Neural cell (in vitro differentiated cells): ENCODE measurements at regions not wholly inside any gene's neighbourhood (a gene's known extent, or its start where the extent isn't known, plus 50 kb on each side); places are given as distances from the start of the nearest gene placed in this dataset.

Experiments used
- H2AFZ ChIP-seq: fragments of 200-600, 300-800 bp; sonication (generic), shearing (Covaris generic); 2 replicates; pipeline ENCODE4 v1.6.0; 2014; ENCODE audit warnings: low read depth, mild to moderate bottlenecking, antibody characterized with exemption, low read length, moderate library complexity
- H3F3A ChIP-seq: fragments of 200-600 bp; shearing (Covaris generic); 2 replicates; pipeline ENCODE4 v1.6.1; 2016; ENCODE audit warnings: mild to moderate bottlenecking, moderate library complexity, mixed read lengths, antibody characterized with exemption, low read length; ENCODE audit not compliant: insufficient read depth, poor library complexity, severe bottlenecking
- H3K27ac ChIP-seq: fragments of 200-600, 300-800 bp; sonication (generic), shearing (Covaris generic); 2 replicates; pipeline ENCODE4 v1.5.1; 2014; ENCODE audit warnings: mild to moderate bottlenecking, low read length, moderate library complexity
- H3K27me3 ChIP-seq: fragments of 300-800, 200-600 bp; sonication (generic), shearing (Covaris generic); 2 replicates; pipeline ENCODE4 v1.6.0; 2014; ENCODE audit warnings: mild to moderate bottlenecking, low read depth, low read length, moderate library complexity; ENCODE audit not compliant: insufficient read depth
- H3K36me3 ChIP-seq: fragments of 300-800, 200-600 bp; sonication (generic), shearing (Covaris generic); 2 replicates; pipeline ENCODE4 v1.5.1; 2014; ENCODE audit warnings: mild to moderate bottlenecking, antibody characterized with exemption, low read length, moderate library complexity; ENCODE audit not compliant: insufficient read depth
- H3K4me2 ChIP-seq: fragments of 300-800, 200-600 bp; sonication (generic), shearing (Covaris generic); 2 replicates; pipeline ENCODE4 v1.6.0; 2014; ENCODE audit warnings: mild to moderate bottlenecking, low read length
- H3K4me3 ChIP-seq: fragments of 300-800, 200-600 bp; sonication (generic), shearing (Covaris generic); 2 replicates; pipeline ENCODE4 v1.5.1; 2014; ENCODE audit warnings: mild to moderate bottlenecking, low read length, moderate library complexity
- H3K79me2 ChIP-seq: fragments of 200-600 bp; shearing (Covaris generic); replicated peaks from 2 replicates; pipeline ENCODE4 v1.6.0; 2014; ENCODE audit warnings: mild to moderate bottlenecking, low read length, moderate library complexity; ENCODE audit not compliant: insufficient read depth
- H3K9ac ChIP-seq: fragments of 300-800, 200-600 bp; sonication (generic), shearing (Covaris generic); 2 replicates; pipeline ENCODE4 v1.6.1; 2016; ENCODE audit warnings: mild to moderate bottlenecking, low read length, mixed read lengths
- H3K9me2 ChIP-seq: fragments of 200-600 bp; shearing (Covaris generic); 2 replicates; pipeline ENCODE4 v1.6.1; 2016; ENCODE audit warnings: mild to moderate bottlenecking, low read length, mixed read lengths; ENCODE audit not compliant: insufficient read depth
- H3K9me3 ChIP-seq: fragments of 200-600, 300-800 bp; sonication (generic), shearing (Covaris generic); 2 replicates; pipeline ENCODE4 v1.6.1; 2016; ENCODE audit warnings: mild to moderate bottlenecking, mixed run types, low read length, moderate library complexity, mixed read lengths
- H4K20me1 ChIP-seq: fragments of 200-600 bp; shearing (Covaris generic); 2 replicates; pipeline ENCODE4 v1.6.1; 2016; ENCODE audit warnings: mild to moderate bottlenecking, mixed run types; ENCODE audit not compliant: insufficient read depth
- CTCF ChIP-seq: fragments of 450-650 bp; IDR thresholded peaks from 2 replicates; pipeline ENCODE4 v1.5.1; 2014; ENCODE audit warnings: antibody characterized with exemption, mild to moderate bottlenecking, moderate library complexity; ENCODE audit not compliant: poor library complexity, severe bottlenecking
- EP300 ChIP-seq: fragments of 450-650 bp; conservative IDR thresholded peaks from 2 replicates; pipeline ENCODE4 v1.6.1; 2014; ENCODE audit warnings: antibody characterized with exemption, mild to moderate bottlenecking, moderate library complexity; ENCODE audit not compliant: poor library complexity, severe bottlenecking
- EZH2 ChIP-seq: fragments of 200-600, 300-800 bp; shearing (Covaris generic), sonication (generic); IDR thresholded peaks from 2 replicates; pipeline ENCODE4 v1.6.1; 2014; ENCODE audit warnings: antibody characterized with exemption, low read length, borderline replicate concordance, mild to moderate bottlenecking; ENCODE audit not compliant: insufficient read depth, poor library complexity, severe bottlenecking
- MXI1 ChIP-seq: fragments of 450-650 bp; conservative IDR thresholded peaks from 2 replicates; pipeline ENCODE4 v1.6.1; 2014; ENCODE audit warnings: antibody characterized with exemption, mild to moderate bottlenecking; ENCODE audit not compliant: poor library complexity, severe bottlenecking
- POLR2AphosphoS5 ChIP-seq: IDR thresholded peaks from 2 replicates; pipeline ENCODE4 v1.6.1; 2012
- RAD21 ChIP-seq: fragments of 450-650 bp; conservative IDR thresholded peaks from 2 replicates; pipeline ENCODE4 v1.6.1; 2014; ENCODE audit warnings: antibody characterized with exemption, mild to moderate bottlenecking, moderate library complexity
- REST ChIP-seq: IDR thresholded peaks from 2 replicates; pipeline ENCODE4 v1.6.1; 2012; ENCODE audit warnings: borderline replicate concordance
- SMC3 ChIP-seq: fragments of 450-650 bp; conservative IDR thresholded peaks from 2 replicates; pipeline ENCODE4 v1.6.1; 2014; ENCODE audit warnings: antibody characterized with exemption, mild to moderate bottlenecking, moderate library complexity; ENCODE audit not compliant: poor library complexity
- TAF1 ChIP-seq: IDR thresholded peaks from 2 replicates; pipeline ENCODE4 v1.6.1; 2012; ENCODE audit warnings: low read depth

DNA sequence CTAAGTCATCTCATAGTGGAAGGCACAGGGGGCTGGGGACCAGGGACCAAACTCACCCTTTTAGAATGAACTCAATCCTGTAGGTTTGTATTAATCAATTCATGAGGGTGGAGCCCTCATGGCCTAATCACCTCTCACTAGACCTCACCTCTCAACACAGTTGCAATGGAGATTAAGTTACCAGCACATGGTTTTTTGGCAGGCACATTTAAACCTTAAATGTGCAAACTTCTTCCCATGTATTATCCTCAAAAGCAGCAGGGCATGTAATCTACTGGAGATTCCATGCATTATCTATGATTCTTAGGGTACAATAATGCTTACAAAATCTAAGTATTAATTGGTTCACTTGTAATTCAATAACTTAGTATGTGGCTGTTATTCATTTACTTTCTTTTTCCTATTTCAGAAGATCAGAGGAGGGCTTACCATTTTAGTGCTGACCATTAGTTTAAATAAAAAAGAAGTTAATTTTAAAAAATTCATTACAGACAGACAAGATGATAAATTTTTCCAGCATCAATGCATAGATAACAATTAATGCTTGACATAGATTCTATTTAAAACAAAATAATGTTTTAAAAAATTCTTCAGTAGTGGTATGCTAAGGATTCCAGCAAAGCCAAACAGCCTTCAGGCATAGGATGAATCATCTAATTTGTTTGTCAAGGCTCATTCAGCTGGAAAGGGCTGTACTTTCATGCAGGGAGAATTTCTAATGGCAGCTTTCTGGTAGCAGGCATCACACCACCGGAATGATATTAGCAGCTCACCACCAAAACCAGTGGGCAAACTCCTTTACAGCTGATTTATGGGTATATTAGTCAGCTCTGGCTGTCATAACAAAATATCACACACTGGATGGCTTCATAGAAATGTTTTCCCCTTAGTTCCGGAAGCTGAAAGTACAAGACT, 124.6 kb upstream of the ZNF648 start:
- H3K79me2 ChIP-seq, result no peaks in the 10 kb centered on the region
- no peak overlapping the region for H2AFZ ChIP-seq
- peak overlapping the region; percentile 47 for H3K27ac ChIP-seq
- H3K36me3 ChIP-seq, result no peaks in the 10 kb centered on the region
- no peaks in the 10 kb centered on the region for H3K27me3 ChIP-seq
- no peaks in the 10 kb centered on the region for H3K9me3 ChIP-seq
- no peaks in the 10 kb centered on the region for H4K20me1 ChIP-seq
- H3K4me3 ChIP-seq, result peak overlapping the region; percentile 8
- no peaks in the 10 kb centered on the region for H3K9me2 ChIP-seq
- H3K4me2 ChIP-seq, result no peak overlapping the region
- no peak overlapping the region for H3K9ac ChIP-seq
- TF ChIP-seq TAF1 (no peak), EP300 (no peak), POLR2AphosphoS5 (no peak), RAD21 (no peak), REST (no peak), EZH2 (no peak), CTCF (no peak), MXI1 (no peak)
- H3F3A ChIP-seq, result no peaks in the 10 kb centered on the region

- Histone ChIP-seq H3K79me2 (no peaks in the 10 kb centered on the region), H3K9me3 (no peaks in the 10 kb centered on the region), H3K4me2 (no peak overlapping the region), H3F3A (no peaks in the 10 kb centered on the region), H3K9ac (no peak overlapping the region), H2AFZ (no peak overlapping the region), H3K27ac (no peak overlapping the region), H3K9me2 (no peaks in the 10 kb centered on the region), H3K4me3 (no peak overlapping the region), H3K36me3 (no peaks in the 10 kb centered on the region), H3K27me3 (no peaks in the 10 kb centered on the region), H4K20me1 (no peaks in the 10 kb centered on the region)
- TF ChIP-seq SMC3, result no peak
- TF ChIP-seq EP300, result no peak
- TF ChIP-seq CTCF, result no peak
- TF ChIP-seq POLR2AphosphoS5, result no peak
- no peak for TF ChIP-seq EZH2
- TF ChIP-seq TAF1, result no peak
- TF ChIP-seq REST, result no peak
- no peak for TF ChIP-seq MXI1
- TF ChIP-seq RAD21, result no peak
Measured at GRCh38 chr1:182185136-182185535, 123.6 kb upstream of the ZNF648 start.
